ENCODE measurements at regions not wholly inside any gene's neighbourhood (a gene's known extent, or its start where the extent isn't known, plus 50 kb on each side); places are given as distances from the start of the nearest gene placed in this dataset.

GRCh38 chr10:91048380-91048779 is 127.5 kb upstream of the ANKRD1 start:
- Histone ChIP-seq H3K4me1 (peaks cover 0 to 42% (median 0%) of the 10 kb centered on the region in 3 donors), H3K27me3 (no peaks in the 10 kb centered on the region), H3K9me3 (no peaks in the 10 kb centered on the region), H3K36me3 (no peaks in the 10 kb centered on the region), H3K4me3 (no peak overlapping the region), H3K27ac (no peak overlapping the region)
- TF ChIP-seq CTCF (IDR thresholded peaks at IDR 0.05): no peak
- no peak for TF ChIP-seq POLR2AphosphoS5 (IDR thresholded peaks at IDR 0.05)
- no peak for TF ChIP-seq EP300 (IDR thresholded peaks at IDR 0.05)
- TF ChIP-seq POLR2A (IDR thresholded peaks at IDR 0.05): no peak
- WGBS, 2 donors (ENCODE audit: low coverage in 1 of 2): 58 to 95% methylated on average over 2 of the region's 2 CpGs
- no peak for ATAC-seq

DNA sequence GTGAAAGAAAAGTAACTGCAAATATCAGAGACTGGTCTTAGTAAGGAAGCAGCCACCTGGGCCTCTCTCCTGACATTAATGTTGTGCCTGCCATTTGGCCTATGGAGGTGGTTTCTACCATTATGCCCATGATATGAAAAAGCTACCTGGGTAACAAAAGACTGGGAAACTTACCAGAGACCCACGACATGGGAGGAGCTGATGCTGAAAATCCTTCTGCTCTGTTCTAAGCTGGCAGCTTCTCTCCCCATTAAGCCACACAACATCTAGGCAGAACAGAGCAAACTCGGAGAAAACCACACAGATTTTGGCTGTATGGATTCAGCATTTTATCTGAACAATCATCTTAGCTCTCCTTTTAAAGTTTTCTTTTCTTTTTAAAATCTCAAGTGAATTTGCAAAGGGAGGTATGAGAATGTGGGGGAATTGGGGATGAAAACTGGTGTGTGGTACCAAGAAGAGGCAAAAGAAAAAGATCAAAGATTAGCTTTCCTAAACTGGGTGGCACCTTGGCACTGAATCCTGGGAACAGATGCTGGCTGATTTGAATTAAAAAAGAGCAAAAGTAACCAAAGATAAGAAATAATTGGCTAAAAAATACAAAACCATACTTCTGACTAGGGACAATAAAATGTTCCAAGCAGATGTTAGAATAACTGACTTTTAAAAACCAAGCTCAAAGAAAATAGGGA is 128.6 kb upstream of the ANKRD1 start:
- Histone ChIP-seq H3K9me3 (no peaks in the 10 kb centered on the region), H3K4me1 (peaks cover 0 to 42% (median 0%) of the 10 kb centered on the region in 3 donors), H3K4me3 (no peak overlapping the region), H3K36me3 (no peaks in the 10 kb centered on the region), H3K27me3 (no peaks in the 10 kb centered on the region), H3K27ac (peak overlapping the region in 1 of 4 donors; percentile 28)
- TF ChIP-seq POLR2AphosphoS5 (IDR thresholded peaks at IDR 0.05) (no peak), EP300 (IDR thresholded peaks at IDR 0.05) (no peak), CTCF (IDR thresholded peaks at IDR 0.05) (no peak), POLR2A (IDR thresholded peaks at IDR 0.05) (no peak)
- WGBS, 2 donors (ENCODE audit: low coverage in 1 of 2): 50 to 76% methylated on average over 1 to 2 of the region's 2 CpGs
- no peak for ATAC-seq

- Histone ChIP-seq H3K9me3 (no peaks in the 10 kb centered on the region), H3K4me3 (no peak overlapping the region), H3K4me1 (peaks cover 0 to 42% (median 0%) of the 10 kb centered on the region in 3 donors), H3K27me3 (no peaks in the 10 kb centered on the region), H3K36me3 (no peaks in the 10 kb centered on the region), H3K27ac (peak overlapping the region in 1 of 4 donors; percentile 28)
- TF ChIP-seq POLR2AphosphoS5 (IDR thresholded peaks at IDR 0.05) (no peak), POLR2A (IDR thresholded peaks at IDR 0.05) (no peak), CTCF (IDR thresholded peaks at IDR 0.05) (no peak), EP300 (IDR thresholded peaks at IDR 0.05) (no peak)
- WGBS, 2 donors (ENCODE audit: low coverage in 1 of 2): 59 to 81% methylated on average over 2 of the region's 2 CpGs
- no peak for ATAC-seq
These were observed 129.1 kb upstream of the ANKRD1 start for GRCh38 chr10:91049988-91050360.

DNA sequence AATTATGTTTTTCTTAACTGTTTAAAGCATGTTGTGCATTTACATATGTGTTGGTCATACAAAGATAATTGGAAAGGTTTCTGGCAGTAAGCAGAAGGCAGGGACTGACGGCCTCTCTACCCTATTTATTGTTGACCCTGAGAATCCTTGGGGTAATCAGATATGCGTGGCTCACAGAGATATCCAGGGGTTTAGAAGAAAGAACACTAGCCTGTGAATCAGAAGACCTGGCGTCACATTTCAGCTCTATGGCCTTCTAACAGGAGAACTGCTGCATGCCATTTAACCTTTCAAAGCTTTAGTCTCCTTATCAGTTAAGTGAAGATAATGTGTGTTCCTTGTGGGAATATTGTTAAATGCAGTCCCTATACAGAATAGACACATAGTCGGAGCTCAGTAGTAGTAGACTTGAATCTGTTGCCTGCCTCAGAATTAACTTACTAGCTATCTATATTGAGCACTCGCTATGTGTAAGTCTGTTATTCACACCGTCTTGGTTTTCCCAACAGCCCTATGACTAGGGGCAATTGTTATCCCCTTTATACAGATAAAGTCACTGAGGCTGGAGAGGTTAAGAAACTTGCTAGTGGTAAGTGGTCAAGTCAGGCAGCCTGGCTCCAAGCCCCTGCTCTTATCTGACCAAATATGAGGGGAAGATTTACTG is 129.6 kb upstream of the ANKRD1 start:
- no peak for ATAC-seq
- H3K36me3 ChIP-seq: no peaks in the 10 kb centered on the region
- TF ChIP-seq CTCF (IDR thresholded peaks at IDR 0.05) (no peak), POLR2A (IDR thresholded peaks at IDR 0.05) (no peak), EP300 (IDR thresholded peaks at IDR 0.05) (no peak)
- peaks cover 0 to 42% (median 0%) of the 10 kb centered on the region in 3 donors for H3K4me1 ChIP-seq
- WGBS, 2 donors (ENCODE audit: low coverage in 1 of 2): 78 to 86% methylated on average over 4 to 6 of the region's 6 CpGs
- no peaks in the 10 kb centered on the region for H3K27me3 ChIP-seq
- H3K9me3 ChIP-seq: no peaks in the 10 kb centered on the region
- peak overlapping the region in 1 of 4 donors; percentile 28 for H3K27ac ChIP-seq
- no peak overlapping the region for H3K4me3 ChIP-seq

DNA sequence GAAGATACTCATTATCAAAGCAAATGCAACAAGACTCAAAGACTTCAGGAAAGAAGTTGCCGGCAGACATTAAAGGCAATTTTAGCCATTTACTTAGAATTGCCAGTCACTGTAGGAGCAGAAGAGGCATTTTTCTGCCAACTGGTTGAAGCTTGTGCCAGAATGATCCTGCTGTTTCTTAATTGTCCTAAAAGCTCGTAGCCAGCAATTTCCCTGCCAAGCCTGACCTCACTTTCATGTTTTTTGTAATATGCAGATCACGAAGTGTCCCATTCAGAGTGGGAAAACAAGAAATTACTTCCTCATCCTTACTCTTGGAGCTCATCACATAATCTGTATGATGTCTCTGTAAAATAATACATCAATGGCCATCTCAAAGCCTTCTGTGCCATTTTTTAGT is 130.9 kb upstream of the ANKRD1 start:
- no peak overlapping the region for H3K4me3 ChIP-seq
- WGBS, 2 donors (ENCODE audit: low coverage in 1 of 2): 12 to 16% methylated on average over 3 of the region's 3 CpGs
- no peaks in the 10 kb centered on the region for H3K9me3 ChIP-seq
- TF ChIP-seq CTCF (IDR thresholded peaks at IDR 0.05) (no peak), POLR2AphosphoS5 (IDR thresholded peaks at IDR 0.05) (peak; percentile 62), EP300 (IDR thresholded peaks at IDR 0.05) (no peak)
- H3K4me1 ChIP-seq: peaks cover 0 to 36% (median 0%) of the 10 kb centered on the region in 3 donors
- H3K27me3 ChIP-seq: no peaks in the 10 kb centered on the region
- H3K36me3 ChIP-seq: no peaks in the 10 kb centered on the region
- ATAC-seq: peak; percentile 74
- H3K27ac ChIP-seq: peak overlapping the region in 1 of 4 donors; percentile 6
